ENCODE measurements at regions not wholly inside any gene's neighbourhood (a gene's known extent, or its start where the extent isn't known, plus 50 kb on each side); places are given as distances from the start of the nearest gene placed in this dataset.

GRCh38 chr17:5832886-5833285 is 237.3 kb upstream of the WSCD1 start:
- no peak for TF ChIP-seq CTCF (IDR thresholded peaks at IDR 0.05; ENCODE audit: insufficient read depth, low read length)
- no peak for TF ChIP-seq POLR2AphosphoS5 (IDR thresholded peaks at IDR 0.05; ENCODE audit: low read depth)
- TF ChIP-seq REST (IDR thresholded peaks at IDR 0.05; ENCODE audit: insufficient replicate concordance, low read depth) = no peak

All from HL-60 (cell line).